Fibroblast of skin of left biceps (primary cell): ENCODE measurements at regions not wholly inside any gene's neighbourhood (a gene's known extent, or its start where the extent isn't known, plus 50 kb on each side); places are given as distances from the start of the nearest gene placed in this dataset.
"Not testable (repeated sequence)": the region's sequence is repeated elsewhere in the genome, so short reads cannot be mapped to it uniquely, and the experiment has no call there.

ENCODE experiments used
- DNase-seq, 2 experiments: peaks; one replicate each; pipeline ENCODE4 v3.0.0-alpha.2; 2013; ENCODE audit warnings: low read depth in 2 of 2

DNA sequence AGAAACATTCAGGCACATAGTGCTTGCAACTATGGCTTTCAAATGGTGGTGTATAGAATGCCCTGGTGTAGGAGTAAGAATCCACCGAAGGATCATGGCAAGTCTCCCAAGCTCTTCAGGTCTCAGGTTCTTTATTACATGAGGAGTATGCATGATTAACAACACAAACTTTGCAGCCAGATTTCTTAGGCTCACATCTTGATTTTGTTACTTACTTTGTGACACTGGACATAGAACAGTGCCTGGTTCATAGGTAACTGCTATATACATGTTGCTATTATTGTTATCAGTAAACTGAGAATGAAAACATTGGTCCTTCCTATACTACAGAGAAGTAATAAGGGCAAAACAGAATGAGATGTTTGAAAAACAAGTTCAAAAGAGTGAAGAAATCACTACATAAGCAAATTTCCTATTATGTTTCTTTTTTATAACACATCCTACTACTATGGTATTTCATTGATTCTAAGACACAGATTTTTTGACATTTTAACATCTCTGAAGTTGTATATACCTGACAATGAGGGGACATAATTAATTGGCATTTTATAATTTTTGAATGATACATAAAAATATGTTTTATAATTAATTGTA, 284.9 kb downstream of the C1D start:
- DNase-seq: no peak

DNA sequence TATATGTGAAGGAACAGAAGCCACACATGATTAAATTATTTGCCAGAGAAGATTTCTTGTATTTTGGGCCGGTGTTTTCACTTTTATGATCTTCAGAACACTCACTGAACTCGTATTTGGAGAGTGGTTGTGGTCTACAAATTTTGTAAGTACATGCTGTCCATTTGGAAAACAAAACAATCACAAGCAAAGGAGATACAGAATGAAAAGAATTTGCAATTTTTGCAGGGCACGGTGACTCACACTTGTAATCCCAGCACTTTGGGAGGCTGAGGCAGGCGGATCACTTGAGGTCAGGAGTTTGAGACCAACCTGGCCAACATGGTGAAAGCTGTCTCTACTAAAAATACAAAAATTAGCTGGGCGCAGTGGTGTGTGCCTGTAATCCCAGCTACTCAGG, 282.0 kb downstream of the C1D start:
- not testable (repeated sequence) for DNase-seq

DNA sequence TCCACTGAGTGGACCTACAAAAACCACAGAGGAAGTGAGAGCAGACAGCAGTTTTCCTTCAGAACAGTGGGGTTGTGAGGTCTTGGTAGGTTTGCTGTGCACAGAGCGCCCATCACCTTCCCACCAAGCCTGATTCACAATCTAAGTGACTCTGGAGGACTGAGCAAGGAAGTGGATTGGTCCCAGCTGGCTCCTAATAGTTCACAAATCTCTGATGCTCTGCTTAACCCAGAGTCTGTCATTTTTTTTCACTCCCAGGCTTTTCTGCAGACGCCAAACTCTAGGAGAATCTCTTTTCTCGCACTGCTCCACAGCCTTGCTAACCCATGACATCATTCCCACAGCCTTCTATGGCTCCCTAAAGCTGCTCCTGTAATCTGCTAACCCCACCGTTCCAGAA, 280.4 kb downstream of the C1D start:
- no peak for DNase-seq

DNA sequence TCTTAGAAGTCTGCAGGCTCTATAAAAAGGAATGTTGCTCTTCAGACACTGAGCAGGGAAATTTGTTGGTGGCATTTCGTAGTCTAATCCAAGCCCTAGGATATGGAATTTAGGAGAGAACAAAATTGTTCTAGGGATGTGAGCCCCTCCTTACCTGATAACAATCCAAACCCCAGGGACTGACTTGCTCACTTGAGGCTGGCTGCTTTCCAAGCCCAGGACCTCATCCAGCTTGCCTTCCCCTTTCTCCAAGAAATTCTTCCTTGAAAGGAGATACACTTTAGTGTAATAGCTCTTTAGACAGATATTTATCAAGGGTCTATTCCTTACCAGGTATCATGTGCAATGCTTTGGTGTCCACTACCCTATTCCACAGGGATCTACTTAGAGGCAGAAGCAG, 279.8 kb downstream of the C1D start:
- DNase-seq: no peak

DNA sequence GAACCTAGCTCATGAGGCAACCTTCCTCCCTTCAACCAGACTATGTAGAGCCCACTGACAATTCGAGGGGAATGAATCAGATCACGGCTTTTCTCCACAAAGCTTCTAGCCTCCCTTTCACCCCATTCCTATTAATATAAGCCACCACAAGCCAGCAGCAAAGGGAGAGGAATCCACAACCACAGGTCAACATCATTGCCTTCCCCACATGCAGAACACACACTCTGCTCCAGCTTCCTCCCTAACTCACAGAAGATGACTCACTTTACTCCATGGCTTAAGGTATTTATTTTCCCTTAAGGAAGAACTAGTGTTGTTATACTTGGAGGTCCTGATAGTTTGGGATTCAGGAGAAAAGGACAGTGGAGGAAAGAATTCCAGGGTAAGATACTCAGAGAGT, 272.2 kb downstream of the C1D start:
- DNase-seq: peak; percentile 68 to 77

DNA sequence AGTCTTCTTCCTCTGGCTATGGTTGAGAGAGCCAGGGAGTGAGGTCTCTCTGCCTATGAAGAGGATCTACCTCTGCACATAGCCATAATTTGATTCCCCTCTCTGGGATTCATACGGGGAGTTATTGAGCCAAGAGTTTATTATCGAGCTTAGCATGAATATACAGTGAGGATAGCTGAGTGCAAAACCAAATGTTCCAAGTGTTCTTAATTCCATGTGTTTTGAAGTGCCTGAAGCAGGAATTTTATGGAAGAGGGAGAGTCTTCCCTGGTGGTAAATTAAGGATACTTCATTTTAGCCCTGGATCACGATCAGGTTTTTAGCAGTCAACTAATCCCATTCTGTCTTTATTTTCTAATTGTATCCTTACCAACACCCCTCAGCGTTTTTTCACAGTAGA, 270.6 kb downstream of the C1D start:
- DNase-seq: no peak

DNA sequence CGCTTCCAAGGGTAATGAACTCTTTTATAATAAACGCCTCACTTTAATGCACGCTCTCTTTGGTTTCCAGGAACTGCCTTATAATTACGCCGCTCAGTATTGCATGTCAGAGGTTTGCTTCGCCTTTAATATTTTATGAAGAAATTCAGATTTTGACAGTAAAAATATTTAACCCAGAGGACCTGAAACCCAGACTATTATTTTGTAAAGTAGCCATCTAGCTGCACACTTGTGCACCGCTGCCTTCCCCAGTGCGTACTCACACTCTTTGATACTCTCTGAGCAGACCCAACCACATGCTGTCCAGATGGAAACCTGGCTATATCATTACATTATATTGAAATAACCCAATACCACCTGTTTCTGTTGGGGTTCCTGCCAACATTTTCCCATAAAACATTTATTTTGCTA, 270.1 kb downstream of the C1D start:
- no peak for DNase-seq

DNA sequence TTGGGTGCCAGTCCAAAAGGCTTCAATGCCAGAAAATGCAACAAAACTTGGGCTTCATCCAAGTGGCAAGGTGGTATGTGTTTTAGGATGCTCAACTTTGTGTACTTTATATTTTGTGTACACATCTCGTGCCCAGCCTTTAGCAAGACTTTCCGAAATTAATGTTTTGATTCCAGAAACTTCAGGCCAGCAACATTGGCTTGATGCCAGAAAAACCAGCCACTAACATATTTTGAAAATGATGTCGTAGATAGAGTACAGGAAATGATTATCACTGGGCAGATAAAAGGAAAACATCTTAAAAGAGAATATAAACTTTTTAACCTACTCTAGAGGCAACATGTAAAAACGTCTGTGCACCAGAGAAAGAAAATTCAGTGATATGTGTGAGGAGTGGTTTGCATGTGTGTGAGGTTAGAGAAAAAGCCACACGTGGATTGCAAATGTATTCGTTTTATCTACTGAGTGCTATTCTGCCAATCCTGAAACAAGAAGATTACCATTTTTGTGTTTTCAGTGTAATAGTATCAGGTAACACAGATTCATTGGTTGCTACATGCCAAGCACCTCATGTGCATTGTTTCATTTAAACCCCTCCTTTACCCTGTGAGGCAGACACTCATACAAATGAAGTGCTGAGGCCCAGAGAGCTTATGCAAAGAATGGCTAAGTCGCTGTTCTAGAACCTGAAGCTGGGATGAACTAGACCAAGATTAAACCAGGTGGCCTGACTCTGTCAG, 264.8 kb downstream of the C1D start:
- DNase-seq: peak in 1 of 2 experiments; percentile 14

DNA sequence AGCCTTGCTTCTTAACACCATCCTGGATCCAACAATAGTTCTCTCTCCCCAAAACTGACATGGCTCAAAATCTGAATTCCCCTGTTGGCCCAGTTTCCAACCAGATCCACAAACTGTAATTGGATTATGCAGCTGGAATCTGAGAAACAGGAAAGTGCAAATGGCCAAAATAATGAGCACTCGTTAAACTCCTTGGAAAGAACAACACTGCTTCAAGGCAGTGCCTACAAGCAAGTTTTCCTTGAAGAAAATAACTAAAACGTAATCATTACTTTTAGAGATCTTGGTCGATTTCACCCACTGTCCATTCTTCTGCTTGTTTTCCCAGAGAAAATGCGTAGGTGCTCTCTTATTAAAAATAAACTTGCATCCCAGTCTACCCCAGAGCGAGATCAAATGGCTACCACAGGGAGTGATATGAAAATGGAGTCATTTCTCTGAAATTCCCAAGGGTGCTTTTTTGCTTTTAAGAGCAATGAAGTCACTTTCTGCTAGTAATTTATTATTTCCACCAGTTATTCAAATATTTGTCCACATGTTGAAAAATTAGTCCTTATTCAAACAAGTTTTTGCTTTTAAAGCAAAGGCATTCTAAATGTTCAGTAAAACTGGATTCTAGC, 264.2 kb downstream of the C1D start:
- DNase-seq: no peak

DNA sequence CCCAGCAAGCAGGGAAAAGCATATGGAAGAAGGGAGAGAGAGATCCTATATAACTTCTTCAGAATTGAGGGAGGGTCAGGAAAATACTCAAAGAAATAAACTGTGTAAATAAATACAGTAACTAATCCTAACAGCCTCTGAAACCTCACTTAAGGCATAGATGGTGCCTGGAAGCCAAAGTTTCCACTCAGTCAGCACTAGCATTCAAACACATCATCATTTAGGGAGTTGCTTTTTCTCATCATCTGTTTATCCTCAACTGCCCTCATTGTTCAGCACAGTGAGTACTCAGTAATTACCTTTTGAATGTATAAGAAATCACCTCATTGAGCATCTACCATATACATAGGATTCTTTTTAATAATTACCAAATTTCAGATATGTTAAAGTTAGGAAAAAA, 262.9 kb downstream of the C1D start:
- no peak for DNase-seq

DNA sequence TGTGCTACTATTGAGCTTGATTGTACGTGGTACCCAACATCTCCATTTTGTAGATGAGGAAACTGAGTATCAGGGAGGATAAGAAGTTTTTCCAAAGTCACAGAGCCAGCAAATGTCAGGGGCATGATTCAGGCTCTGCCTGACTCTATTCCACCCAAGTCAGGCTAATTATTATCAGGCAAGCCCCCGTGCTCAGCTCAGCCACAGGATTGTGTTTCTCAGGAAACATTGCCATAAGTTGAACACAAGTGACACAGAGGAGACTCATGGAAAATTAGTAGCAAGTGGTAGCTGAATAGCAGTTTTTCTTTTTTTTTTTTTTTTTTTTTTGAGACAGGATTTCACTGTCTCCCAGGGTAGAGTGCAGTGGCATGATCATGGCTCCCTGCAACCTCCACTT, 260.5 kb downstream of the C1D start:
- no peak for DNase-seq

DNA sequence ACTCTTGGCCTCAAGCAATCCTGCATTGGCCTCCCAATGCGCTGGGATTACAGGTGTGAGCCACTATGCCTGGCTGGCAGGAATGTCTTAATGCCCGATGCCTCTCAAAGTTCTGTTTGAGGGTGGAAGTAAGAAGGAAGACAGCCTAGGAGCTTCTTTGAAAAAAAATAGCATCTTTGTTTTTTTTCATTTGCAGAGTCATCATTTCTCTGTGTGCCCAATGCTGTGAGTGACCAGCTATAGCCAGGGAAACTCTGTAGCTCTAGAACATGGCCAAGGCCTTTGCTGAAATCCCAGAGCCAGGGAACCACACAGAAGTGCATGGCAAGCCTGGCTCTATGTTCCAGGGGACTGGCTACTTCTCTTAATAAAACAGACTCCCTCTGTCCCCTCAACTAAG, 260.0 kb downstream of the C1D start:
- DNase-seq: no peak

DNA sequence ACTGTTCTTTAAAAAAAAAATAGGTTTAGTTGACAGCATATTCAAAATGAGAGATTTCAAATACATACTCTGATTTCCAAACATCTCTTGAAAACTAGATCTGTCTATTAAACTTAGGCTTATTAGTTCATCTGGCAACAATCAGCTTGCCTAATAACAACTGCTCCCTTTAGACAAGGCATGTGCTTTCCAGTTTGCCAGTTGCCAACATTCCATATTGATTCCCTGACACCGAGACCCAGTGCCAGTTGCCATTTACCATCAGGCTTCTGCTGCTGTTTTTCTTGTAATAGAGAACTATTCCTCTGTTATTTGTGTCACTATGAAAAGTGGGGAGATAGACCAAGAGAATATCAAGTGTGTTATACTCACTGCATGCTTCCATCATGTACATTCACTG, 256.0 kb downstream of the C1D start:
- DNase-seq: no peak

DNA sequence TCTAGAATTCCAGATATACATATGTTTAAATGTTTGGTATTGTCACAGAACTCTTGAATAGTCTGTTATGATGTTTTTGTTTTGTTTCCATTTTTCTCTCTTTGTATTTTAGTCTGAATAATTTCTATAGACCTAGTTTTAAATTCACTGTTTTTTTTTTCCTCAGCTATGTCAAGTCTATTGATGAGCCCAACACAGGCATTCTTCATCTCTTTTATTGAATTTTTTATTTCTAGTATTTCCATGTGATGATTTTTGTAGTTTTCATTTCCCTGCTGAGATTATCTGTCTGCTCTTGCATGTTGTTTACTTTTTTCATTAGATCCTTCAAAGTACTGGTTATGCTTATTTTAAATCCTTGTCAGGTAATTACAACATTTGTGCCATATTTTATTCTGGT, 254.7 kb downstream of the C1D start:
- DNase-seq: no peak

DNA sequence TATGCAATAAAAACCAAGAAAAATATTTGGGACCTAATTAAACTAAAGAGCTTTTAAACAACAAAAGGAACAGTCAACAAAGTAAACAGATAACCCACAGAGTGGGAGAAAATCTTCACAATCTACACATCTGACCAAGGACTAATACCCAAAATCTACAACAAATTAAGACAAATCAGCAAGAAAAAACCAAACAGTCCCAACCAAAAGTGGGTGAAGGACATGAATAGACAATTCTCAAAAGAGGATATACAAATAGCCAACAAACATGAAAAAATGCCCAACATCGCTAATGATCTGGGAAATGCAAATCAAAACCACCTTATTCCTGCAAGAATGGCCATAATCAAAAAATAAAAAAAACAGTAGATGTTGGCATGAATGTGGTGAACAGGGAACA, 250.1 kb downstream of the C1D start:
- no peak for DNase-seq

DNA sequence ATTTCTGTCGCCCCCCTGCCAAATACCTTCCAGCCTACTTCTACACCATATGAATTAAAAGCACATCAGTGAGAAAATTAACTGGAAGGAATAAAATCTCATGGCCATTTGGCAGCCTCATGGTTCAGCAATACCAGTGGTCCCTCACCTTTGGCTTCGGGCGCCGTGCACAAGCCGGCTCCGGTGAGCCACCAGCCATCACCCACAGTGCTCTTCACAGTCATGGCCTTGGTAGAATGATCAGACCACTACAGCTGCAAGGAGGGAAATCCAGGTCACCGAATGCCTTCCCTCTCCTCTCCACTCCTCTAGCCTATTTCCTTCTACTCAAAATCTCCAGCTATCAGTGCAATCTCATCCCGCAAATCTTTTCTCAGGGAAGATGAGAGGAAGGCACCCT, 239.1 kb downstream of the C1D start:
- no peak for DNase-seq

DNA sequence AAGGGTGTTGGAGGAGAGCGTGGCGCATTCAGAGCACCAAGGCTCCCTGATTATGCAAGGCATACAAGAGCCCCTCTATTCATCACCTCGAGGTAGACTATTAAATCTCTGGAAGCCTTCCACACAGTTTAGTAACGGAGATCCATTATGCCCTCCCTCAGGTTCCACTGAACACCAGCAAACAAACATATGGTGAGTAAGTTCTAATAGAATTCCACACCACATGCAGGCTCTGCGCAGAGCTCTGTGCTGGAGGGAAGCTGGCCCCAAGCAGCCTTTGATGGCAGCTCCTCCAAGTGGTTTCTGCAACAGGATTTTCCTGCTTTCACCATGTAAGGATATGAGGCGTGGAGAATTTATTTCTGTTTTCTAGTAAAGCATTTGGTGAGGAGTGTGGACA, 238.6 kb downstream of the C1D start:
- DNase-seq: peak; percentile 32 to 40

DNA sequence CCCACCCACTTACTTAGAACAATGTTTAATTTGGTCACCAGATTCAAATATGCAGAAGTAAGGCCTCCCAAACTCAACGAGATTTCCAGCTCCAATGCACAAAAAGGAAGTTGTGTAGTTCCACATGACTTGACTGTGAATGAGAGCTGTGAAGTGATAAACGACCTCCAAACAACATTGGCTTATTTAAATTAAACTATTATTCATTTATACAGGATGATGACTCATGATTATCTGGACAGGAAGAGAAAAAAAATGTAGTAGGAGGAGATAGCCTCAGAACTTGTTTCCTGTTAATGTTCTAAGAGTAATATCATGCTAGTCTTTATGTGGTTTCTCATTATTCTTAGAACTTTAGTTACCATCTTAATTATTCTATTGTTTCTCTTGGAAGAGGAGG, 237.3 kb downstream of the C1D start:
- DNase-seq: no peak

DNA sequence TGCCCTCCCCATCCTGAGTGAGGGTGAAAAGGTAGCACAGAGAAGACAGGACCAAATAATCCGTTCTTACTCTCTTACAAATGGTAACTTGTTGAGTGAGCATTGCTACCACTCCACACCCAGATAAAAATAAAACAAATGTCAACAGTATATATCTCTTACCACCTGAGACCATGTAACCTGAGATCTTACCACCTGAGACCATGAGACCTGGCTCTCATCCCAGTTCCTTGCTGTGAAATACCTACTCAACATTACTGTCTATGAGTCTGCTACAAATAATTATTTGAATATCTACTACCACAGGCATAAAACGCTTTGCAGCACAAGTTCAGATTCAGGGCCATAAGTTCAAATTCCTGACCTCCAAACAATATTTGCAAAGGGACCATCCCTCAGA, 234.7 kb downstream of the C1D start:
- DNase-seq: no peak

DNA sequence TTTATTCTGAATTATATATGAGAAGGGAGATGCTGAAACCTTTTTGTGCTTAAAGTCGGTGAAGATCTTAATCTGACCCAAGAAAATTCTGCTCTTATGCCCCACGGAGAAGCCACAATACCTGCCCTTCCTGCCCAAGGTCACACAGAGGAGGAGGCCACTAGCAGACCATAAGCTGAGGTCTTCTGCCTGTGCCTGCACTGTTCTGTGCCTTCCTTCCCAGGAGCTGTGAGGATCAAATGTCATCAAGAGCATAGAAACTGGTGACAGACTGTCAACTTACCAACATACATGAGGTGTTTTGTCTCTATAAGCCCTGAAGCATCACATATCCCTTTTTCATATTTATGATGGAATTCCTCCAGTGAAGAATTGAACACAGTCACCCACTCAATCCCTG, 233.3 kb downstream of the C1D start:
- no peak for DNase-seq

DNA sequence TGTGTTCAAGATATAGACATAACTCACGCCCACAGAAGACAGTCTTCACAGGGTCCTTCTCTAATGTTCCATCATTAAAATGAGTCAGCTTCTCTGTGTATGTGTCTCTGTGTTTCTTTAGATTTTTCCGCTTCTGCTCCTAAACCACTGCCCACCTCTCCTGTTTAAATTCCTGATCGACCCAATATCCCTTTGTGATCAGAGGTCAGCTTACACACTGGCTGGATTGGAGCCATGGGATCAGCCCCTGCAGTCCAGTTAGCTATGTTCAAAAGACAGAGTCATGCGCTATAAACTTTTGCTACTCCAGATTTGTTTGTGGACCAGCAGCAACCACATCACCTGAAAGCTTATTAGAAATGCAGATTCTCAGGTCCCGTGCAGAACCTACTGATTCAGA, 229.2 kb downstream of the C1D start:
- DNase-seq: no peak

DNA sequence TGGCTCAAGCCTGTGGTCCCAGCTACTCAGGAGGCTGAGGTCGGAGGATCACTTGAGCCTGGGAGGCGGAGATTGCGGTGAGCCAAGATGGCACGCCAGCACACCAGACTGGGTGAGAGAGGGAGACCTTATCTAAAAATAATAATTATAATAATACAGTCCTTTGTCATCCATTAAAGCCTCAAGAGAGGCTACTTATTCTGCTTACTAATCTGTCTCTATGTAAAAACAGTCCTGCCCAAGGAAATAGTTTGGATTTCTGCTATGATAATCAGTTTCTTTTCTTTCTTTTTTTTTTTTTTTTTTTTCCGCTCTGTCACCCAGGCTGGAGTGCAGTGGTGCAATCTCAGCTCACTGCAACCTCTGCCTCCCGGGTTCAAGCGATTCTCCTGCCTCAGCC, 228.3 kb downstream of the C1D start:
- DNase-seq: no peak

DNA sequence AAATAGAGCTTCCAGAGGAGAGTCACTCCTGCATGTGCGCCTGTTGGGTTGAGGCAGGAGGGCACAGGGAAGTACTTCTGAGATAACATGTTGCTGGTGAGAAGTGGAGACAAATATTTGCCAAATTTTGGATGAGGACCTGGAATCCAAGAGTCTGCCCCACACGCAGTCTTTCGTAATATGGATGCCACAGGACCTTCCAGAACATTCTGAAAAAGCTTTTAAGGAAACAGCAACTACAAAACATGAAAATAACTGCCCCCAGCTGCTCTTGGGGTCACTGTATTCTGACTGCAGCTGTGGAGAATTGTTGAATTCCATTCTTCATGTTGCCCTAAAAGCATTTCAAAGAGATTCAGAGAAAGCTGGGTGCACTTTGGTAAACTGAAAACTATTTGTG, 227.5 kb downstream of the C1D start:
- DNase-seq: no peak

DNA sequence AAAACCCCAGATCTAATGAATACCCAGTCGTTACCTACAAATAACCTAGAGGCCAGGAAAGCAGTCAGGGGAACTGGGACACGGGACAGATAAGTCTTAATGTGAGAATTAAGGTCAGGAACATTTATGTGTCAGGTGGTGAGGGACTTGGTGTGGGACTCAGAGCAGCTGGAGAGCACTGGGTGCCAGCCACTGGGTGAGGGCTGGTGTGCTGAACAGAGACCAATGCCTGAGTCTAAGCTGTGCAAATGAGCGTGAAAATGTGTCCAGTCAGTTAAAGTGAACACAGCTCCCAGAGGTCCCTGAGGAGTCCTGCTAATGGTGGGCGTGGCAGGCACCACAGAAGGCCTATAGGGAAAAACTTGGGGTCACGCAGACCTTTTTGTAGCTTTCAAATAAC, 225.9 kb downstream of the C1D start:
- DNase-seq: no peak
